Panc1 (cell line): ENCODE measurements at regions not wholly inside any gene's neighbourhood (a gene's known extent, or its start where the extent isn't known, plus 50 kb on each side); places are given as distances from the start of the nearest gene placed in this dataset.

ENCODE experiments used
- CTCF ChIP-seq: fragments of 450-650 bp; IDR thresholded peaks from 2 replicates; pipeline ENCODE4 v1.5.1; 2017; ENCODE audit warnings: mild to moderate bottlenecking
- POLR2AphosphoS5 ChIP-seq: IDR thresholded peaks from 2 replicates; pipeline ENCODE4 v1.6.1; 2012; ENCODE audit warnings: mild to moderate bottlenecking, low read depth, low read length, moderate library complexity
- REST ChIP-seq, 2 experiments: IDR thresholded peaks; 2 replicates each; pipeline ENCODE4 v1.6.1; 2011 to 2012; ENCODE audit warnings: low read depth in 2 of 2, control low read depth in 1 of 2, low read length in 1 of 2, mild to moderate bottlenecking in 1 of 2, moderate library complexity in 1 of 2; ENCODE audit not compliant: insufficient read depth in 1 of 2
- SIN3A ChIP-seq: IDR thresholded peaks from 2 replicates; pipeline ENCODE4 v1.6.1; 2012; ENCODE audit warnings: low read depth, mild to moderate bottlenecking, low read length, moderate library complexity, borderline replicate concordance; ENCODE audit not compliant: insufficient read depth
- TCF7L2 ChIP-seq: IDR thresholded peaks from 2 replicates; pipeline ENCODE4 v1.6.1; 2011; ENCODE audit warnings: mild to moderate bottlenecking, low read depth, low read length, inconsistent platforms

- TF ChIP-seq CTCF (no peak), SIN3A (no peak), POLR2AphosphoS5 (no peak), REST (IDR thresholded peaks at IDR 0.05; ENCODE audit: insufficient read depth in 1 of 2, low read depth in 2 of 2, low read length in 1 of 2) (no peak), TCF7L2 (no peak)
Observed at GRCh38 chr15:100780208-100780800, 99.3 kb upstream of the ALDH1A3 start.
